ENCODE measurements at regions not wholly inside any gene's neighbourhood (a gene's known extent, or its start where the extent isn't known, plus 50 kb on each side); places are given as distances from the start of the nearest gene placed in this dataset.
"Not testable (repeated sequence)": the region's sequence is repeated elsewhere in the genome, so short reads cannot be mapped to it uniquely, and the experiment has no call there.

- no peak for DNase-seq (ENCODE audit: low read depth in 3 of 3, low spot score in 2 of 3)
These were observed 705.9 kb upstream of the ZNF804A start for GRCh38 chr2:183892315-183892941.

GRCh38 chr2:183898641-183899040, 699.7 kb upstream of the ZNF804A start:
- no peak for DNase-seq (ENCODE audit: low read depth in 3 of 3, low spot score in 2 of 3)

DNA sequence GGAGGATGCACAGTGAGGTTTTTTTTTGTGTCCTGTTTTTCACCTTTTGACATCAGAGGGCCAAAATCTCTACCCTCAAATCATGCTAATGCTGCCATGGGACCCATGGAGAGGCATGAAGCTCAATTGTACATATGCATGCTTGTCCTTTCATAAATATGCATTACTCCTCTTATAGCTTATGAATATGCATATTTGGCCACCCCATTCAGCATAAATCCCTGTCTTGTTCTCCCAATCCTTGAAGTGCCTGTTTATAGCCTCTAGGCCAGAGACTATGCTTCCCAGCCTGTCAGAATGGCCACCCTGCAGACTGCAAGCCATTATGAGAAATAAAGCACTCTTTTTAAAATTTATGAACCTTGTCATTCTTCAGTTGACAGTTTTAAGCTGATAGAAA, 696.4 kb upstream of the ZNF804A start:
- no peak for DNase-seq (ENCODE audit: low read depth in 3 of 3, low spot score in 2 of 3)

- no peak for DNase-seq (ENCODE audit: low read depth in 3 of 3, low spot score in 2 of 3)
These were observed 695.3 kb upstream of the ZNF804A start for GRCh38 chr2:183903026-183903425.

- DNase-seq (ENCODE audit: low read depth in 3 of 3, low spot score in 2 of 3): not testable (repeated sequence)
These were observed 682.3 kb upstream of the ZNF804A start for GRCh38 chr2:183916041-183916440.

GRCh38 chr2:183919167-183919566, 679.2 kb upstream of the ZNF804A start:
- DNase-seq (ENCODE audit: low read depth in 3 of 3, low spot score in 2 of 3): no peak

DNA sequence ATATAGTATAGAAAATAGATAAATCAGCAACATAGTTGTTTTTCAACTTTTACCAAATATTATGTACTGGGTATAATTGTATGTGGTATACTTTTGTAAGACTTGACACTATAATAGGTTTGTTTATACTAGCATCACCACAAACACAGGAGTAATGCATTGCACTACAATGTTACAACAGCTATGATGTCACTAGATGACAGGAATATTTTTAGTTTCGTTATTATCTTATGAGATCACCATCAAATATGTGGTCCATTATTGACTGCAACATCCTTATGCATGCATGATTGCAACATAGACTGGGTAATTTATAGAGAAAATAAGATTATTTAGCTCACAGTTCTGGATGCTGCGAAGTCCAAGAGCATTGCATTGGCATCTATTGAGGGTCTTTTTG, 678.4 kb upstream of the ZNF804A start:
- no peak for DNase-seq (ENCODE audit: low read depth in 3 of 3, low spot score in 2 of 3)

DNA sequence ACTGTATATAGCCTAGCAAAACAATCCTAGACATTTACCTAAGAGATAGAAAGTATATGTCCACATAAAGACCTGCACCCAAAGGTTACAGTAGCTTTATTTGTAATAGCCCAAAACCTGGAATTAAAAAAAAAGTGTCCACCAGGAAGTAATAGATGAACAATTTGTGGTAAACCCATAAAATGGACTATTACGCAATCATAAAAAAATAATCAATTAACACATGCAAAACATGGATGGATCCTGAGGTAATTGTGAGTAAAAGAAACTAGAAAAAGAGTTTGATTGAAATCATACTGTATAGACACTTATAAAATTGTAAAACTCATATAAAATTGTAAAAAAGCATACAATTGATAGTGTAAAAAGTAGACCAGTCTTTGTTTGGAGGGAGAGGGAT, 673.0 kb upstream of the ZNF804A start:
- DNase-seq (ENCODE audit: low read depth in 3 of 3, low spot score in 2 of 3): no peak

DNA sequence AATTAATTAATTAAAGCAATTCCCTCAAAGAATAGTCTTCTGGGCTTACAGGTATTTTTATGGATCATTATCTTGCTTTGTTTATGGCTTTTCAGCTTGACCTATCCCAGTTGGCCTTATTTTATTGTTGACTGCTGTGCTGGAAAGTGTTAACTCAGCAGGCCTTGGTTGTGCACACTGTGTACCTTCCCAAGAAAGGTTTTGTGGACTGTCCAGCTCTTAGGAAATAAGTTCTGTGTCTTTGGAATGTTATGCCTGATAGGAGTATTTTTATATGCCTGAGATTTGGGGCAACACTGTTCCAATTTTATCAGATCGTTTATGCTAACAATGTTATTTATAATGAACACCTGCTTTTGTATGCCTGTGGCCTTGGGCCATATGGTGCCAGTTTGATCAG, 671.9 kb upstream of the ZNF804A start:
- DNase-seq (ENCODE audit: low read depth in 3 of 3, low spot score in 2 of 3): no peak

DNA sequence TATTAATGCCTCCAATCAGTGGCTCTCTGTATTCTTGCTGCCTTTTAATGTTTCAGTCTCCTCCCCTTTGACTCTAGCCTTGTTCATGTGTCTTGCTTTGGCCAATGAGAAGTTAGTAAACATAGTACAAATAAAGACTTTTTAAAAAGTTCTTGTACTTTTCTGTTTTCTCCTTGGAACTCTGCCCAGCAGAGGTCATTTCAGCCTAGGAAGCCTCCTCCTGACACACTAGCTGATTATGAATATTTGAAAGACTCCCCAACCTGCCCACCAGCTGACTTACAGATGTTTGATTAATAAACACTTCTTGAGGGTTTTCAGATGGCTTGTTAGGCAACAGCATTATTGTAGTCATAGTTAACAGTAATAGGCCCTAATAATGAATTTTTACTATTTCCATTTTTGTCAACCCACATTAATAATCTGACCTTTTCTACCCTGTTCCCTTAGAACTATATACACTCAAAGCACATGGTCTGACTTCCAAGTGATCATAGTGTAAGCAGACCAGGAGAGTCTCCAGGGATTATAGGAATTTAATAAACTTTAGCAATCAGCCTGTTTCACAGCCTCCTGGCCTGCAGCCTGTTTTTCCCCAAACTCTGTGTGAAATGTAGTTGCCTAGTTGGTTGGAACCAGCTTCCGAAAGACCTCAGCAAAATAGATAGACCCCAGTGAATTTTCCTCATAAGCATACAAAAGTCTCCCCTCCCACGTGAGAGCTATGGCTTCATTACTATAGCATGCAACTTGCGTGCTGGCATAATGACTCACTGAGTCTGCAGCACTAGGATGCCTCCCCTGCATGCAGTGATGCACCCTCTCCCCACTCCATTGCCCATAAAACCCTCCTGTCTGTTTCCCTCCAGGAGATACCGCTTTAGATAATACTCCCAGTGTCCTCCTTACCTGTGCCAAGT, 670.7 kb upstream of the ZNF804A start:
- no peak for DNase-seq (ENCODE audit: low read depth in 3 of 3, low spot score in 2 of 3)

DNA sequence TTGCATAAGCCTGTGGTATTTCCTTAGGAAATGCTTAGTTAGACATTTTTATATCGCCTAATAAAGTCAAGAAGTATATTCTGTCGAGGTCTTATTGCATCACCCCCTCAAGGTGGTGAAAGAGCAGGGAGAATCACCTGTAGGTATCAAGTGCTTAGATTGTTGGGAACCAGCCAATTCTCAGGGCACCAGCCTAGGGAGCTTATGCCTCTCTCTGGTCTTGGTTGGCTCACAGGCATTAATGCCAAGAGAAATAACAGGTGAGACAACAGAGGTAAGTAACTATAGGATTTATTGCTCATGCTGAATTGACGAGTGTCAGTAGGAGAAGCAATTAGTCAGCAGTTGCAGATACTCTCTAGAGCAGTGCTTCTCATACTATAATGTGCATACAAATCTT, 663.3 kb upstream of the ZNF804A start:
- DNase-seq (ENCODE audit: low read depth in 3 of 3, low spot score in 2 of 3): no peak

GRCh38 chr2:183937220-183937619, 661.1 kb upstream of the ZNF804A start:
- DNase-seq (ENCODE audit: low read depth in 3 of 3, low spot score in 2 of 3): no peak

GRCh38 chr2:183946193-183946592, 652.1 kb upstream of the ZNF804A start:
- no peak for DNase-seq (ENCODE audit: low read depth in 3 of 3, low spot score in 2 of 3)

- DNase-seq (ENCODE audit: low read depth in 3 of 3, low spot score in 2 of 3): no peak
These were observed 649.5 kb upstream of the ZNF804A start for GRCh38 chr2:183948861-183949260.

DNA sequence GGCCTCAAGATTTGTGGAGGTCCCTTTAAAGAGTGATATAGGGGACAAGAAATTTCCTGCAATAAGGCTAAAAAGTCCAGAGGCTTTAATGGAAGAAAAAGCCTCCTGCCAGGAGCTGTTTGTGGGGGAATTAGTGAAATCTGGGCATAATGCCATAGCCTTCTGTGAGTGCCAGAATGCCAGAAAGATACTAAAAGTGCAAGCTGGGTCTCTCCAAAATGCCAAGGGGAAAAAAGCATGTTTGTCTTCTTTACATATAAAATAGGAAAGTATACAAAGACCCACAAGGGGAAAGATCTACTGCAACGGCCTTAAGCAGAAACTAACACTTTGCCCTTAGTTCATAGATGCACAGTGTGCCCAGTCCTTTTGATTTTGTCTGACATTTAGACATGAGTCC, 647.7 kb upstream of the ZNF804A start:
- no peak for DNase-seq (ENCODE audit: low read depth in 3 of 3, low spot score in 2 of 3)

DNA sequence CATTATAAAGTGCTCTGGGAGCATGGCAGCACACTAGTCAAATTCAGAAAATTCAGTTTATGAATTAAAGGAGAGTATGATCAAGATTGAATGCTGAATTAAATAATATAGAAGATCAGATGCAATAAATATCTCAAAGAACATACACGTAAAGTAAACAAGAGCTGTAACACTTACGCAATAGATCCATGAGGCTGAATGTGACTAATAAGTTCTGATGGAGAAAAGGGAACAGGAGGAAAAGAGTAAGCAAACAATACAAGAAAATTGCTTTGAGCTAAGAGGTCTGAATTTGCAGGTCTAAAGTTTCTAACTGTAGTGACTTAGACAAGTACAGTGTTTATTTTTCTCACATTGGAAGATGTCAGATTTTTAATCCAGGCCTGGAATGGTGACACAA, 646.7 kb upstream of the ZNF804A start:
- DNase-seq (ENCODE audit: low read depth in 3 of 3, low spot score in 2 of 3): no peak

DNA sequence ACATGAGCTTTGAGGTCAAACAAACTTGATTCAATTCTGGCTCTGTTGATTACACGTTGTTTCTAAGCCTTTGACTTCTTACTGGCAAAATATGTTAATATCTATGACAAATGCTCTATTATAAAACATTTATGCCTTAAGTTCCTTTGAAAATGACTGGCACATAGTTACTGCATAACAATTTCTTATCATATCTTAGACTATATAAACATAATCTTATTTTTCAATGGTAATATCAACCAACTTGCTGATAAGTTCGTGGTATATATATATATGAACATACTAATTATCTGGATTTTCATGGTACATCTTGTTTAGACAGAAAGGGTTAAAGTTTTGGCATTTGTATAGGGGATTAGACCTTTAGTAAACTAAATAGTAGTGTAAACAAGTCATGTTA, 645.6 kb upstream of the ZNF804A start:
- no peak for DNase-seq (ENCODE audit: low read depth in 3 of 3, low spot score in 2 of 3)

GRCh38 chr2:183963609-183964008, 634.7 kb upstream of the ZNF804A start:
- DNase-seq (ENCODE audit: low read depth in 3 of 3, low spot score in 2 of 3): no peak

DNA sequence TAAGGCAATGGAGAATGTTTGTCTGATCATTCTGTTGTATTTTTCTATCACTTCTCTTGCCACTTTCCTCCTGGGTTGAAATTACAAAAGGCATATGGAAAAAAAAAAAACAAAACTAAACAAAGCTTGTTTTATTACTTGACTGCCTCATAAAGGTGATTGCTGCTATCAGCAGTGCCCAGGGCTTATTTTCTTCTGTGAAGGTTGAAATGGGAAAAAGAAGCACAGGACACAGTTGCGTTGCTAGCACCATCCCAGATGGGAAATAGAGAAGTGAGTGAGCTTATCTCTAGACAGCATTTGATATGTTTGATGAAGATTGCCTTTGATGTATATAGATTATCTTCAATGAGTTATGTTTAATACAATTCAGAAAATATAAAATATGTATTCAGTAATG, 633.8 kb upstream of the ZNF804A start:
- DNase-seq (ENCODE audit: low read depth in 3 of 3, low spot score in 2 of 3): no peak

DNA sequence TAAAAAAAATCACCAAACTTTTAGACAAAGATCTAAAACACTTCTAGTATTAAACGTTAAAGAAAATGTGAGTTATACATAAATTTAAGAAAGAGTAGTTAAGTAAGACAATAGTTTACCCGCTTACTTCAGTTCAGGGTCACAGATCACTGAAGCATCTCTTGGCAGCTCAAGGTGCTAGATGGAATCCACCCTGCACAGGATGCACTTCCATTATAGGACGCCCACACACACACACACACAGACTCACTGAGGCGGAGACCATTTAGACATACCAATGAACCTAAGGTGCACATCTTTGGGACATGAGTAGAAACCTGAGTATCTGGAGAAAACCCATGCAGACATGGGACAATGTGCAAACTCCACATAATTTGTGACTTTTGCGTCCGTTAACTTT, 630.6 kb upstream of the ZNF804A start:
- DNase-seq (ENCODE audit: low read depth in 3 of 3, low spot score in 2 of 3): no peak

DNA sequence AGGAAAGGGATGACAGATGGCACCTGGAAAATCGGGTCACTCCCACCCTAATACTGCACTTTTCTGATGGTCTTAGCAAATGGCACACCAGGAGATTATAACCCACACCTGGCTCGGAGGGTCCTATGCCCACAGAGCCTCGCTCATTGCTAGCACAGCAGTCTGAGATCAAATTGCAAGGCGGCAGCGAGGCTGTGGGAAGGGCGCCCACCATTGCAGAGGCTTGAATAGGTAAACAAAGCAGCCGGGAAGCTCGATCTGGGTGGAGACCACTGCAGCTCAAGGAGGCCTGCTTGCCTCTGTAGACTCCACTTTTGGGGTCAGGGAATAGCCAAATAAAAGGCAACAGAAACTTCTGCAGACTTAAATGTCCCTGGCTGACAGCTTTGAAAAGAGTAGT, 622.7 kb upstream of the ZNF804A start:
- not testable (repeated sequence) for DNase-seq (ENCODE audit: low read depth in 3 of 3, low spot score in 2 of 3)

DNA sequence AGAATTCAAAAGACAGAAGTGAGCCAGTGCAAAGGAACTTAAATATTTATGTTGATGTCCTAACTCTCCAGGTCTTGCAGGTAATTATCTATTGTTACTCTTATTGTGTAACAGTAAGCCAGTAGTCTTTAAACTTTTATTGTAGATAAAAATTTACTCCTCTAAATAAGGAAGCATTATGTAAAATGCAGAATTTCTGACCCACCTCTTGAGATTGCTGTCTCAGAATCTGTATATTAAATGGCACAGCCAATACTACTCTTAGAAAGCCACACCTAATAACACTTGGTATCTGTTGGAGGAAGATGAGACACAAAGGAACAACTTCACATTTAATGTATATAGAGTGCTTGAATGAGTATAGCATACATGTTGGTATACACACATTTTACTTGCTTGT, 613.5 kb upstream of the ZNF804A start:
- DNase-seq (ENCODE audit: low read depth in 3 of 3, low spot score in 2 of 3): no peak

Measured in right renal cortex interstitium (tissue), 3 donors.